CD14-positive monocyte (primary cell): ENCODE measurements at regions not wholly inside any gene's neighbourhood (a gene's known extent, or its start where the extent isn't known, plus 50 kb on each side); places are given as distances from the start of the nearest gene placed in this dataset.

Experiments used
- DNase-seq, 3 donors: peaks; one replicate each; pipeline ENCODE4 v3.0.0-alpha.2; 2011 to 2022
- H2AFZ ChIP-seq: 2 replicates; pipeline ENCODE4 v1.6.0; 2012; ENCODE audit warnings: mild to moderate bottlenecking, low read depth, low read length, inconsistent platforms; ENCODE audit not compliant: insufficient read depth, poor library complexity, severe bottlenecking
- H3K27ac ChIP-seq, 2 donors: 1 replicate in 1 of 2; 2 replicates in 1 of 2; pipeline ENCODE4 v1.5.1; 2012 to 2013; ENCODE audit warnings: low read length in 2 of 2, control low read depth in 1 of 2, inconsistent platforms in 1 of 2, low read depth in 1 of 2, mild to moderate bottlenecking in 1 of 2
- H3K27me3 ChIP-seq, 2 donors: one replicate each; pipeline versions ENCODE4 v1.6.0 to v1.6.1; 2011 to 2013; ENCODE audit warnings: low read length in 2 of 2; ENCODE audit not compliant: control insufficient read depth in 2 of 2, insufficient read depth in 2 of 2
- H3K36me3 ChIP-seq, 2 donors: replicated peaks in 1 of 2; 1 replicate in 1 of 2; 2 replicates in 1 of 2; pipeline versions ENCODE4 v1.5.1 to v1.6.1; 2012 to 2013; ENCODE audit warnings: low read length in 2 of 2, control low read depth in 1 of 2, inconsistent platforms in 1 of 2, mild to moderate bottlenecking in 1 of 2; ENCODE audit not compliant: insufficient read depth in 2 of 2, control insufficient read depth in 1 of 2
- H3K4me1 ChIP-seq, 2 donors: 1 replicate in 1 of 2; 2 replicates in 1 of 2; pipeline versions ENCODE4 v1.5.1 to v1.6.1; 2012 to 2013; ENCODE audit warnings: low read length in 2 of 2, control low read depth in 1 of 2, inconsistent platforms in 1 of 2, mild to moderate bottlenecking in 1 of 2, moderate library complexity in 1 of 2; ENCODE audit not compliant: insufficient read depth in 2 of 2, control insufficient read depth in 1 of 2
- H3K4me2 ChIP-seq: replicated peaks from 2 replicates; pipeline ENCODE3; 2012; ENCODE audit warnings: low read length, moderate library complexity, mild to moderate bottlenecking; ENCODE audit not compliant: poor library complexity, severe bottlenecking; ENCODE audit errors: extremely low read depth
- H3K4me3 ChIP-seq, 3 experiments: fragments of 200-600 bp in 1 of 3; sonication (generic) in 1 of 3; replicated peaks in 1 of 3; 1 replicate in 2 of 3; 2 replicates in 1 of 3; pipeline ENCODE4 v1.5.1; 2011 to 2013; ENCODE audit warnings: low read length in 3 of 3, mild to moderate bottlenecking in 3 of 3, control low read depth in 2 of 3, low read depth in 2 of 3, inconsistent platforms in 1 of 3, moderate library complexity in 1 of 3
- H3K79me2 ChIP-seq: 2 replicates; pipeline ENCODE4 v1.6.0; 2012; ENCODE audit warnings: mild to moderate bottlenecking, control low read depth, inconsistent platforms, low read length, moderate library complexity; ENCODE audit not compliant: insufficient read depth
- H3K9ac ChIP-seq: 2 replicates; pipeline ENCODE4 v1.6.0; 2017; ENCODE audit warnings: low read length, mild to moderate bottlenecking; ENCODE audit not compliant: insufficient read depth, poor library complexity, severe bottlenecking
- H3K9me3 ChIP-seq, 2 donors: replicated peaks in 1 of 2; 1 replicate in 1 of 2; 2 replicates in 1 of 2; pipeline versions ENCODE4 v1.5.1 to v1.6.1; 2012 to 2013; ENCODE audit warnings: low read length in 2 of 2, control low read depth in 1 of 2; ENCODE audit not compliant: control insufficient read depth in 1 of 2, insufficient read depth in 1 of 2
- H4K20me1 ChIP-seq: 2 replicates; pipeline ENCODE4 v1.6.0; 2012; ENCODE audit warnings: mild to moderate bottlenecking, low read length, control low read depth, moderate library complexity; ENCODE audit not compliant: insufficient read depth
- H3K27ac Mint-ChIP-seq, 7 donors: one replicate each; pipeline ENCODE4 v1.8.0; 2020; ENCODE audit warnings: mild to moderate bottlenecking in 7 of 7, mixed read lengths in 7 of 7, moderate library complexity in 6 of 7, inconsistent platforms in 2 of 7
- H3K27me3 Mint-ChIP-seq, 3 donors: one replicate each; pipeline ENCODE4 v1.8.0; 2021 to 2022; ENCODE audit warnings: low read depth in 3 of 3, mild to moderate bottlenecking in 3 of 3, mixed read lengths in 3 of 3, moderate library complexity in 3 of 3, inconsistent platforms in 1 of 3
- H3K36me3 Mint-ChIP-seq, 2 donors: one replicate each; pipeline ENCODE4 v1.8.0; 2020; ENCODE audit warnings: mixed read lengths in 2 of 2, inconsistent platforms in 1 of 2, mild to moderate bottlenecking in 1 of 2
- H3K4me1 Mint-ChIP-seq: one replicate; pipeline ENCODE4 v1.8.0; 2020; ENCODE audit warnings: mild to moderate bottlenecking, mixed read lengths
- H3K4me3 Mint-ChIP-seq, 2 donors: one replicate each; pipeline ENCODE4 v1.8.0; 2020; ENCODE audit warnings: mild to moderate bottlenecking in 2 of 2, mixed read lengths in 2 of 2, moderate library complexity in 1 of 2
- H3K9me3 Mint-ChIP-seq, 7 donors: one replicate each; pipeline ENCODE4 v1.8.0; 2020 to 2022; ENCODE audit warnings: mixed read lengths in 7 of 7, mild to moderate bottlenecking in 6 of 7, moderate library complexity in 6 of 7, inconsistent platforms in 2 of 7
- WGBS: methylation state at CpG from one replicate; pipeline ENCODE4 v1.1.5; 2013; ENCODE audit warnings: missing lambda C conversion rate; ENCODE audit not compliant: insufficient coverage; 5-methylcytosine and 5-hydroxymethylcytosine counted together
- intact Hi-C, 2 donors: fragments of 100-400 bp; cut with micrococcal nuclease; formaldehyde crosslinking; loops; one replicate each; pipeline versions ENCODE4 v1.15.0 to v1.15.1; 2023
- TF ChIP-seq, protein P1 (sequence below): fragments of 200-600 bp; IDR thresholded peaks from one replicate; pipeline ENCODE4 v1.8.0; 2022; ENCODE audit warnings: antibody characterized with exemption, mild to moderate bottlenecking

DNA sequence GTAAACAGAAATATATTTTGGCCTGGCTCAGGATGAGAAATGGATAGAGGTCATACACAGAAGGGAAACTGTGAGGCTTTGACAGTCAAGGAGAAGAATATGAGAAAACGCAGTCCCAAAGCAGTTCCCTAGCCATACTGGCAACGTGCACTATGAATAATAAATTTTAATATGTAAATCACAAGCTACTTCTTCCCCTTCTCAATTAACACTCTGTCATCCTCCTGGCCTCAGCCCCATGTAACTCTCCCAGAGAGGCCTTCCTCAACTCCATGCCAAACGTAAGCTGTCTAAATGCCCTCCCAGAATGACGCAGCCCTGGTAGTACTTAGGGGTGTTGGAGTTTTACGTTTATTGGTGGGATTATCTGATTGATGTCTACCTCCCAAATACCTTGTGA, 732.6 kb downstream of the LIG4 start:
- H3K27me3 Mint-ChIP-seq: peaks cover 0 to 2% (median 0%) of the 10 kb centered on the region in 3 donors
- Histone ChIP-seq H3K79me2 (no peaks in the 10 kb centered on the region), H3K27me3 (no peaks in the 10 kb centered on the region), H3K4me2 (no peak overlapping the region), H2AFZ (no peak overlapping the region), H3K4me1 (no peaks in the 10 kb centered on the region), H3K4me3 (no peak overlapping the region), H4K20me1 (no peaks in the 10 kb centered on the region), H3K36me3 (no peaks in the 10 kb centered on the region), H3K9ac (no peak overlapping the region), H3K9me3 (peaks cover 6 to 14% of the 10 kb centered on the region in 2 donors), H3K27ac (no peak overlapping the region)
- TF ChIP-seq, protein P1, sequence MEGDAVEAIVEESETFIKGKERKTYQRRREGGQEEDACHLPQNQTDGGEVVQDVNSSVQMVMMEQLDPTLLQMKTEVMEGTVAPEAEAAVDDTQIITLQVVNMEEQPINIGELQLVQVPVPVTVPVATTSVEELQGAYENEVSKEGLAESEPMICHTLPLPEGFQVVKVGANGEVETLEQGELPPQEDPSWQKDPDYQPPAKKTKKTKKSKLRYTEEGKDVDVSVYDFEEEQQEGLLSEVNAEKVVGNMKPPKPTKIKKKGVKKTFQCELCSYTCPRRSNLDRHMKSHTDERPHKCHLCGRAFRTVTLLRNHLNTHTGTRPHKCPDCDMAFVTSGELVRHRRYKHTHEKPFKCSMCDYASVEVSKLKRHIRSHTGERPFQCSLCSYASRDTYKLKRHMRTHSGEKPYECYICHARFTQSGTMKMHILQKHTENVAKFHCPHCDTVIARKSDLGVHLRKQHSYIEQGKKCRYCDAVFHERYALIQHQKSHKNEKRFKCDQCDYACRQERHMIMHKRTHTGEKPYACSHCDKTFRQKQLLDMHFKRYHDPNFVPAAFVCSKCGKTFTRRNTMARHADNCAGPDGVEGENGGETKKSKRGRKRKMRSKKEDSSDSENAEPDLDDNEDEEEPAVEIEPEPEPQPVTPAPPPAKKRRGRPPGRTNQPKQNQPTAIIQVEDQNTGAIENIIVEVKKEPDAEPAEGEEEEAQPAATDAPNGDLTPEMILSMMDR: no peak
- DNase-seq: no peak
- H3K9me3 Mint-ChIP-seq: peaks cover 0 to 8% (median 4%) of the 10 kb centered on the region in 7 donors
- no peaks in the 10 kb centered on the region for H3K4me1 Mint-ChIP-seq
- intact Hi-C loops: no loop called here
- no peaks in the 10 kb centered on the region for H3K36me3 Mint-ChIP-seq
- H3K27ac Mint-ChIP-seq: no peak overlapping the region
- no CpG with 5 or more reads among the region's 5 CpGs for WGBS
- H3K4me3 Mint-ChIP-seq: no peak overlapping the region

DNA sequence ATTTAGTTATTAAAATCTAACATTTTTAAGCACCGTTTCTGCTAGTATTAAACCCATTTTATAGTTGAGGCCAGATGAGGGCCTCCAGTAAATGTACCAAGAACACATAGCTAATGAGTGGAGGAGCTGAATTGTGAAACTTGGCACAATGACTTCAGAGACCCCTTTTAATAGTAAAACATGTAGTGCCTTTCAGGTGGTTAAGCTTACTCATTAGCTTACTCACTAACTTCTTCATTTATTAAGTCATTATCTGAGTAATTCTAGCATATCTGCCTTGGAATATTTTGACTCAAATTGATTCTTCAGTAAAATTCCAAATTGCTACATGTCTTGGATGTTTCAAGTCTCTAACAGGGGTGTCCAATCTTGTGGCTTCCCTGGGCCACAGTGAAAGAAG, 735.2 kb downstream of the LIG4 start:
- no CpG with 5 or more reads among the region's 1 CpG for WGBS
- DNase-seq: no peak
- no peaks in the 10 kb centered on the region for H3K79me2 ChIP-seq

More for the DNA sequence above, 735.2 kb downstream of the LIG4 start:
- Histone ChIP-seq H3K4me3 (no peak overlapping the region), H3K27ac (no peak overlapping the region), H4K20me1 (no peaks in the 10 kb centered on the region), H3K9ac (no peak overlapping the region), H3K9me3 (no peaks in the 10 kb centered on the region), H3K27me3 (no peaks in the 10 kb centered on the region), H2AFZ (no peak overlapping the region), H3K4me1 (no peaks in the 10 kb centered on the region), H3K36me3 (no peaks in the 10 kb centered on the region), H3K4me2 (no peak overlapping the region)
- TF ChIP-seq, protein P1: no peak
- H3K4me3 Mint-ChIP-seq: no peak overlapping the region
- peaks cover 0 to 6% (median 2%) of the 10 kb centered on the region in 7 donors for H3K9me3 Mint-ChIP-seq
- intact Hi-C loops: no loop called here
- H3K4me1 Mint-ChIP-seq: no peaks in the 10 kb centered on the region
- H3K27ac Mint-ChIP-seq: no peak overlapping the region
- peaks cover 0 to 2% (median 0%) of the 10 kb centered on the region in 3 donors for H3K27me3 Mint-ChIP-seq
- no peaks in the 10 kb centered on the region for H3K36me3 Mint-ChIP-seq
